ENCODE measurements at regions not wholly inside any gene's neighbourhood (a gene's known extent, or its start where the extent isn't known, plus 50 kb on each side); places are given as distances from the start of the nearest gene placed in this dataset.

DNA sequence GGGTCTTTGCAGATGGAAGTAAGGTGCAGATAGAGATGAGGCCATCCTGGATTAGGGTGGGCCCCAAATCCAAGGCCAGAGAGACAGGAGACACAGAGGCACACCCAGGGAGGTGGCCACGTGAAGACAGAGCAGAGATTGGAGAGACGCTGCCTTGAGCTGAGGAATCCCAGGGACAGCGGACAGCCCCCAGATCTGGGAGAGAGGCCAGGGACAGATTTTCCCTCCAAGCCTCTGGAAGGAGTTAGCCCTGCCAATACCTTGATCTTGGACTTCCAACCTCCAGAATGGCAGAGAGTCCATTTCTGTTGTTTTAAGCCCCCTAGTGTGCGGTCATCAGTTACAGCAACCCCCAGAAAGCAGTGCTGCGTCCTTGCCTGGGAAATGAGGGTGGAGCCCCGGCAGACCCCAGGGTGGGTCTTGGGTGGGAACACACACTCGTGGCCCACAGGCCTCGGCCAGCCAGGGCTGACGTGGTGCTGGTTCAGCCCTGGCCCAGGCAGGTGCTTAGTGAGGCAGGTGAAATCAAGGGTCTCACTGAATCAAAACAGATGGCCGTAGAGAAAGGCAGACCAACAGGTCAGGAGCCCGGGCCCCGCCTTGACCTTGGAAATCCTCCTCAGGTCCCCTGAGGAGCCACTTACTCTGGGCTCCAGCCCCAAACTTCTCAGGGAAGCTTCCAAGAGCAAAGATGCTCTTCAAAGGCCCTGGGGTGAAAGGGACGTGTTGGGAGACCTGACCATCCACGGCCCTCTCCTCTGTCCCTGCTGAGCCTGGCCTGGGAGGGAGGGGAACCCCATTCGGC, 169.3 kb downstream of the RBFOX3 start:
- no peak for DNase-seq

- DNase-seq, result no peak
These were observed 170.6 kb downstream of the RBFOX3 start for GRCh38 chr17:79440251-79440650.

DNA sequence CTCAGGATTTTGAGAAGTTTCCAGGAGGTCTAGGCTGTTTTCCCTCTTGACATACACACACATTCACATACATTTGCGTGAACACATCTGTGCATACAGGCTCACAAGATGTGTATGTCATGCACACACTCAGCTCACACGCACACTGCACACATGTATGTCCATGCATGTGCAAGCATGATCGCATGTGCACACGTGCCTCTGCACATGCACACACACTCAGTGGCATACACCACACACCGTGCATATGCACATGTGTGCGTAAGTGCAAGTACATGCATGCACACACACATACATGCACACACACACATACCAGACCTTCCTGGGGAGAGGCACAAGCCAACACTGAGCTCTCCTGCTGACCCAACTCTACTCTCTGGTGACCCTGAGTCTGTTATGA, 171.4 kb downstream of the RBFOX3 start:
- no peak for DNase-seq

DNA sequence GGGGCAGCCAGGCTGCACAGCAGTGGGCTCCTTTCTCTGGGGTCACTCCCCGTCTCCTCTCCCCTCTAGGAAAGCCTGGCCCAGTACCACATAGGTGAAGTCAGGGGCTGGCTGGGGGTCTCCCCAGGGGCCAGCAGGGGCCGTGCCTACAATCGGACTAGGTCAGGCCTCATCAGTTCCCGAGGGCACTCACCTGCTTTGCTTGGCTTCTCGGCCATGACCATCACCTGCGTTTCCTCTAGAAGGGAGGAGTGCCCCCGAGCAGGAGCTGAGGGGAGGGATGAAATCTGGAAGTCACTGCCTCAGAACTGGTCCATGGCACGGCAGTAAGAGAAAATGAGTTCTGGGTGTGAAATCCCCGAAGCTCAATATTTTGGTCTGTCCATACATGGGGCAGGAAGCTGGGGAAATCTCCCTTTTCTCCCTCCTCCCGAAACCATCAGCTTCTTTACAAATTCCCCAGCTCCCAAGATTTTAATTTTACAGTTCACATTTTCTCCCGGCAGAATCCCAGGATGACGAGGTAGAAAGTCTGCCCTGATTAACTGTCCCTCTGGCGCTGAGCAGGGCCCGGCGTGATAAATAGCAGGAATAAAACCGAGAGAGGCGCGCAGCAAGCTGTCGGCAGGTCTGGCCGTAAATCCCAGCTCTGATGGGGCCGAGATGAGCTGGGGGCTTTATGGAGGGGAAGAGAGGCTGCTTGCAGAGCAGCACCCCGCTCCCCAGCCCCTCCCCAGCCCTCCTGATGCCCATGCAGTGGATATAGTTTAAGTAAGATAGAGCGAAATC, 172.1 kb downstream of the RBFOX3 start:
- no peak for DNase-seq

DNA sequence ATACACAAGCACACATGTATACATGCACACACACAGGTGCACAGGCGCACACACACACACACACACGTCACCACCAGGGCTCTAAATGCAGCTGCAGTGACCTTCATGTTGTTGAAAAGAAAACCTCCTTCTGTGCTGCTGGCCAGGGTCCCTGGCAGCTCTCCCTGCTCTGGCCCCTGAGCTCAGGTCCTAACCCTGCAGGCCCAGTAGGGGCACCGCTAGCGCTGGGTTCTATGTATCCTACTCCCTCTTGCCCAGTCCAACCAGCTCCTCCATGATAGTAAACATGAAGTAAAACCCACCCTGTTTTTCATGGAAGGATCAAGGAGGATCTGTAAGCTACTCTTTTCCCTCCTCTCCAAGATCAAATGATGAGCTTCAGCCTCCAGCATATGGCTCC, 172.8 kb downstream of the RBFOX3 start:
- no peak for DNase-seq

DNA sequence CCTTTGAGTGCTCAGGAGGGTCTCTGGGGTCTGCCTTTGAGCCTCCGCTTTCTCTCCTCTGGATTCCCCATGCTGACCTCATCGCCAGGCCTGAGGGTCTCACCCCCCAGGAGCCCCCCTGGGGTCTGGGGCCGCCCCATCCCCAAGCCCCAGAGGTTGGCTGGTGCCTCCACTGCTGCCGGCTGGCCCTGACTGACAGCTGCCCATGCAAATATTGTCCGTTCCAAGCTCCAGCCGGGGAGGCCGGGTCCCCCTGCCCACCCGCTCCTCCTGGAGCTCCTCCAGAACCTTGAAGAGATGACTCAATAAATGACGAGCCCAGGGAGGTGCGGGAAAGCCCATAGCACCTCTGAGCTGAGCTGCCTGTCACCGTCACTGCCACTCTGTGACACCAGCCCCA, 173.8 kb downstream of the RBFOX3 start:
- DNase-seq, result no peak

DNA sequence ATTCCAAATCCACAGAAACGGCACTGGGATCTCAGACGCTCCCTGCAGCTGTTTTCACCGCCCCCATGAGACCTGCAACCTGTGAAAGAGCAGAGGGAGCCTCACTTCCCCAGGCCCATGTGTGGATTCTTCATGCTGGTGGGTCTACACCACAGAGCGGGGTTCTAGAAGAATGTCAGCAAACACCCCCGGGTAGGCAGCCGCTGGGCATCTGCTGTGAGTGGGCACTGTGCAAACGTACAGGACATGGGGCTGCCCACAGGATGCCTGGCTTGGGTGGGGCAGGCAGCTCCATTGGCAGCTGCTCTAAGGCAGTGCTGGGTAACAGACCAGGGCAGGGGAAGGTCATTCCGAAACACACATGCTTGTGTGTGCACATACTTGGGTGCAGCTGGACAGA, 174.9 kb downstream of the RBFOX3 start:
- no peak for DNase-seq

DNA sequence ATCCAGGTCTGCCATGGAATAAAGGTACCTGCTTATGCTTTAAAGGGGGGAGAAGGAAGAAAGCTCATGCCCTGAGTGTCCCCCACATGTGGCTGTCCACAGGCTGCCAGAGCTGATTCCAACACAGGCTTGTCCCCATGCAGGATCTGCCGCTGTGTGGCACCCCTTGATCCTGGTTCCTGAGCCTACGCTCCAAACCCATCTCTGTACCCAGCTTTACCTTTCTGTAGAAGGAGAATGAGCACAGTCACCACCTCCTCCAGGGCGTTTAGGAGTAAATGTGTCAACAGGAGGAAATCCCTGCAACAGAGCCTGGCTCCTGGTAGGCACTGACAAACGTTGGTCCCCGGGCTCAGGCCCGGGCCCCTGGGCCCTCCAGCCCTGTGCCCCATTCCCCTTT, 175.6 kb downstream of the RBFOX3 start:
- DNase-seq, result no peak

- DNase-seq, result no peak
These were observed 176.6 kb downstream of the RBFOX3 start for GRCh38 chr17:79434215-79434614.

GRCh38 chr17:79433379-79433778, 177.5 kb downstream of the RBFOX3 start:
- DNase-seq, result no peak

GRCh38 chr17:79431175-79431574, 179.7 kb downstream of the RBFOX3 start:
- no peak for DNase-seq

DNA sequence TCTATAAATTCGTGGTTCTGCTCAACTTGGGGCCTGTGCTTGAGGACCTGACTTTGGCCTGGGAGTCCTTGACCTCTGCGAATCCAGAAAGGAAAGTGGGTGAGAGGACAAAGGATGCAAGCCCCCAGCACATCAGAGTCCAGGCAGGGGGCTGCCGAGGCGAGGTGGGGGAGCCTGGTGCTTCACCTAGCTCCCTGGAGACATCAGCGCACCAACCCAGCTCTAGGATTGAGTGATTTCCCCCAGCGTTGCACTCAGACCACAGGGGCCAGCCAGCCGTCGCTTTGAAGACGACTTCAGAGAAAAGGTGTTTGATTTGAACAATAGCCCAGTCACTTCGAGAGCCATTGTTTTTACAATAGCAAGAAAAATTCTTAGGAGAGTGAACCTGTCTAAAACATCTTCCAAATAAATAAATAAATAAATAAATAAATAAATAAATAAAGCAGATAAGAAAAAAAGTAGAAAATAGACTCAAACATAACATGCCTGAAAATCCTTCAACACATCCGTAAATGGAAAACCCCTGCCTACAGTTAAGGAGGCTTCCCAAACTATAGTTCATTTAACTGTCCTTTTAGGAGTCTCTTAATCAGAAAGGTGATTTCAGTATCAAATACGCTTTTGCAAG, 180.9 kb downstream of the RBFOX3 start:
- DNase-seq, result no peak

DNA sequence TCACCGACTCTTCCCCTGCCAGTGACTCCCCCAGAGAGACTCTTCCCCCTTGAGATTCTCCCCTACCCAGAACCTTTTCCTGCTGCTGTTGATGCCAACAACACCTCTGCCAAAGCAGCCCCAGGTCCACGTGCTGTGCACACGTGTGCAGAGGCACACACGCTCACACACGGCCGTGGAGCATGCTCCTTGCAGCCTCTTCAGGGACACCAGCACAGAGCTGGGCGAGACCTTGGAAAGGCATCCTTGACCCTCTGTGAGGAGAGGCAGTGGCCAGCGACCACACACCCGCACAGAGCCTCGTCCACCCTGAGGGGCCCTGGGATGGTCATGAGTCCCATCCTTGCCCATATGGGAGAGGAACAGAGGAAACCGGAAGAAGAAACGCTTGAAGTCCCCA, 181.9 kb downstream of the RBFOX3 start:
- DNase-seq, result no peak

- no peak for DNase-seq
These were observed 183.0 kb downstream of the RBFOX3 start for GRCh38 chr17:79427621-79428539.

DNA sequence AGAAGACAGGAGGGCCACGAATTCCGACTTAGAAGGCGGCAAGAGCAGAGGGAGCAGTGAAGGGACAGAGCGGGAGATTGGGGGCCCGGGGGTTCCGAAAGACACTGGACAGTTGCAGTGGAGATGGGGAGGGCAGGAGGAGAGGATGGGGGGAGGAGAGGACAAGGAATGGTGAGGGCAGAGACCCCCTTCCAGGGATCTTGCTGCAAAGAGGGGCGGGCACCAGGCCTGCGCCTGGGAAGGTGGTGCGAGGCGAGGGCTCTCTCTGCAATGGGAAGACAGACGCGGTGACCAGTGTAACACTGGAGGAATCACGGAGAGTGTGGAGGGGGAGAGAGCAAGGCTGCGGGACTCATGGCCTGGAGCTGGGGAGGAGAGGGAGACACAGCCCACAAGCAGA, 185.2 kb downstream of the RBFOX3 start:
- no peak for DNase-seq

DNA sequence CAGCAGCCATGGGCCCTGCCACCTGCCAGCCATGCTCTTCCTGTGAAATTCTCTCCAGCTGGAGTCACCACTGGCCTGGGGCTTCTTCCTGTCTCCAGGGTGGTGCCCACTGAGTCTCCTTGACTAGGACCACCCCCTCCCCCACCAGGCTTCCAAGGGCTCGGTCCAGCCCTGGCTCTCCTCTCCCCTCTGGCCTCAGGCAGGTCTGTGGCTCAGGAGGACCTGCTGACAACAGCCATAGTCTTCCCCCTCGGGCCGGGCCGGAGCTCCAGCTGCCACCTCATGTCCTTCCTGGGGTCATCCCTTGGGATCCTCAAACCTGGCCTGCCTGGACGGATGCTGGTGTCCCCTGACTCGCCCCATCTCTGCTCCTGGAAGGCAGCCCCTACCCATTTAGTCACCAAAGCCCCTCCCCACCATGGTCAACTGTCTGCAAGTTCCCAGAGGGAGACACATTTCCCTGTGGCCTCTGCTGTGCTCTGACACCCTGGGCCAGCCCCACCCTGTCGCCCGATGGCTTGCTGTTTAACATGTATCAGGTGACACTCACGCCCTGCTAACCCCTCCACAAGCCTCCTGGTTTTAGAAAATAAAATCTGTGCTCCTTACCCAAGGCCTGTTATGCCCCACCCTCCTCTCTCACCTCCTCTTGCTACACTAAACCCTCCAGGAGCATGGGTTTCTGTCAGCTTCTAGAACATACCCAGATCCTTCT, 186.2 kb downstream of the RBFOX3 start:
- no peak for DNase-seq

DNA sequence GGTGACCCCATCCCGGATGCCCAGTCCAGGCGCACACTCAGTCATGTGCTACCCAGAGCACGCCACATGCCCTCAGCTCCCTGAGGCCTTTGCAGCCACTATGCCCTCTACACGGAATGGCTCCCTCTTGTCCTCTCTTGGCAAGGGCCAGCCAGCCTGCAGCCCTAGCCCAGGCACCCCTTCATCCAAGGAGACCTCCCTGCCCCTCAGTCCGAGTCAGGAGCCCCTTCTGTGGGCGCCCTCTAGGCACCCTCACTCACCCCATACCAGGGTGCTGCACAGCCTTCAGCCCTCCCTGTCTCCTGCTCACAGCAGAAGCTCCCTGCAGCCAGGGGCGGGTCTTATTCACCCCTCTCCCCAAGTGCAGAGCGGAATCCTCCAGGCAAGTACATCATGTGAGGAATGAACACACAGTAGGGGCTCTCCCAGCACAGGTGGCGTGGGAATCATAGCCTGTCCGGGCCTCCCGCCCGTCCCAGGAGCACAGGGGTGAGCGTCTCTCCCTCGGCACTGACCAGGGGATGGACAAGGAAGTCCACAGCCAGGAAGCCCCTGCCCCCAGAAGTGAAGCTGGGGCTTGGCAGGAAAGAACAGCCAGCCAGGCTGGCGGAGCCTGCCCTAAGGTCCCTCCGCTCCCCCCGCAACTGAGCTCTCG, 186.9 kb downstream of the RBFOX3 start:
- no peak for DNase-seq

DNA sequence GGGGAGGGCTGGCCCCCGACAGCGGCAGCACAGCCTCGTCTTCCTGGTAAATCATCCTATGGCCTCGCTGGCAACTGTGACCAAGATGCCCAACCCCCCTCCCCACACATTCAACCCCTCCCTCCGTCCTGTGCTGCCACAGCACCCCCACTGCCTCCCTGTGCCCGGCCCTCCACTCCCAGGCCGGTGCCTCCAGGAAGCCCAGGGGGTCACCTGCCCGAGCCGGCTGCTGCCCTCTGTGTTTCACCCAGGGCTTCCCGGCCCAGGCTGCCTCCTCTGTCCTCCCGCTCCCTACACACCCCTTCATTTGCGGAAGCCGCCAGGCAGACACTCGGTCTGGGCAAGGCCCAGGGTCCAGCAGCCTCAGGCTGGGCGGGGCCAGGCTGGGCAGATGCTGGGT, 188.6 kb downstream of the RBFOX3 start:
- DNase-seq, result no peak

DNA sequence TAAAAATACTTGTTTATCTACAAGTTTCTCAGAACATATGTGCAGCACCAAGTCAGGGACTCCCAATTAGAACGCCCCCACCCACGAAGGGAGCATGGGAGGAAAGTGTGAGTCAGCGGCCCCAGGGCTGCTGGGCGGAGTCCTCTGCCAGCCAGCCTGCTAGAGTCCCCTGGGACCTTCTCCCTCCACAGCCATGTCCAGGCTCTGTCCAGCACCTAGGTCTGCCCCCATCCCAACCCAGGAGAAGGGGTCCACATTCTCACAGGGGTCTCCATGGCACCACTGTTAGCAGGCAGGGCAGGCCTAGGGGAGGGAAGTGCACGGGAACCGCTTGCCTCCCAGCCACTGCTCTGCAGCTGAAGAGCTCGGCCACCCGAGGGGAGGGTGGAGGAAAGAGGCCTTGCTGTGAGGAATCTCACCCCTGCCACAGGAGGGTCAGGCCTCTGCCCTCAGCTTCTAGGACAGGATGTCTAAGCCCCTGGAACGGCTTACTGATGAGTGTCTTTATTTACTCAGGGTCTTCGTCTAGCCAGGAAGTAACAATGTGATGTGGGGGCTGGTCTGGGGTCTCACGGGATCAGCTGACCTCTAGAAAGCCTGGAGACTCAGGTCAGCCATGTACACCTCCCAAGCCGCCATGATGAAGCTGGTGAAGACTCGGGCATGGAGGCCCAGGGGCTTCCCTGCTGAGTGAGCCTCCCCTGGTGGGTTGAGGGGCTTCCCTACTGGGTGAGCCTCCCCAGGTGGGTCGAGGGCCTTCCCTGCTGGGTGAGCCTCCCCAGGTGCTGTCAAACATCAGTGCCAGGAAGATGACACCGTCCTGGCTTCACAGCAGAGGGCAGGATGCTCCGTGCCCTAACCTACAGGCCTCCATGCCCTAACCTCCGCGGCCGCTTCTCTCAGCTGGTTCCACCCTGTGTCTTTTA, 190.3 kb downstream of the RBFOX3 start:
- no peak for DNase-seq

GRCh38 chr17:79417476-79417988, 193.3 kb downstream of the RBFOX3 start:
- no peak for DNase-seq
